Retinal pigment epithelial cell (primary cell): ENCODE measurements at regions not wholly inside any gene's neighbourhood (a gene's known extent, or its start where the extent isn't known, plus 50 kb on each side); places are given as distances from the start of the nearest gene placed in this dataset.

Experiments
- DNase-seq: peaks from one replicate; pipeline ENCODE4 v3.0.0-alpha.2; 2010; ENCODE audit warnings: low read depth
- H3K4me3 ChIP-seq: 2 replicates; pipeline ENCODE4 v1.5.1; 2011; ENCODE audit warnings: mild to moderate bottlenecking, low read length, control low read depth, moderate library complexity
- CTCF ChIP-seq: conservative IDR thresholded peaks from 2 replicates; pipeline ENCODE4 v1.5.1; 2011; ENCODE audit warnings: low read depth, low read length, control low read depth, inconsistent platforms

GRCh38 chr18:39624961-39625360, 2059.4 kb upstream of the CELF4 start:
- no peak for DNase-seq
- no peak overlapping the region for H3K4me3 ChIP-seq
- TF ChIP-seq CTCF, result no peak

- H3K4me3 ChIP-seq, result no peak overlapping the region
- DNase-seq, result no peak
Measured at GRCh38 chr18:39622431-39622830, 2056.8 kb upstream of the CELF4 start.

GRCh38 chr18:39620551-39621168, 2055.1 kb upstream of the CELF4 start:
- no peak overlapping the region for H3K4me3 ChIP-seq
- no peak for DNase-seq
- no peak for TF ChIP-seq CTCF

More at GRCh38 chr18:39622431-39622830, 2056.8 kb upstream of the CELF4 start:
- TF ChIP-seq CTCF, result no peak

- DNase-seq, result no peak
- no peak for TF ChIP-seq CTCF
- H3K4me3 ChIP-seq, result no peak overlapping the region
Measured at GRCh38 chr18:39618265-39619003, 2052.8 kb upstream of the CELF4 start.

GRCh38 chr18:39611381-39612100, 2045.9 kb upstream of the CELF4 start:
- H3K4me3 ChIP-seq, result no peak overlapping the region
- DNase-seq, result no peak
- TF ChIP-seq CTCF, result no peak

- H3K4me3 ChIP-seq, result no peak overlapping the region
- no peak for TF ChIP-seq CTCF
- DNase-seq, result no peak
Measured at GRCh38 chr18:39607034-39607433, 2041.4 kb upstream of the CELF4 start.
